Fibroblast of mammary gland (primary cell): ENCODE measurements at regions not wholly inside any gene's neighbourhood (a gene's known extent, or its start where the extent isn't known, plus 50 kb on each side); places are given as distances from the start of the nearest gene placed in this dataset.

ENCODE experiments used
- DNase-seq: peaks from one replicate; pipeline ENCODE4 v3.0.0-alpha.2; 2010; ENCODE audit warnings: low read depth
- H3K4me3 ChIP-seq: 2 replicates; pipeline ENCODE4 v1.5.1; 2011; ENCODE audit warnings: low read depth, mild to moderate bottlenecking, low read length, moderate library complexity; ENCODE audit not compliant: control insufficient read depth
- TF ChIP-seq, protein P1 (sequence below): conservative IDR thresholded peaks from 2 replicates; pipeline ENCODE4 v1.5.1; 2011; ENCODE audit warnings: low read depth, low read length, inconsistent platforms; ENCODE audit not compliant: control insufficient read depth, insufficient read depth

DNA sequence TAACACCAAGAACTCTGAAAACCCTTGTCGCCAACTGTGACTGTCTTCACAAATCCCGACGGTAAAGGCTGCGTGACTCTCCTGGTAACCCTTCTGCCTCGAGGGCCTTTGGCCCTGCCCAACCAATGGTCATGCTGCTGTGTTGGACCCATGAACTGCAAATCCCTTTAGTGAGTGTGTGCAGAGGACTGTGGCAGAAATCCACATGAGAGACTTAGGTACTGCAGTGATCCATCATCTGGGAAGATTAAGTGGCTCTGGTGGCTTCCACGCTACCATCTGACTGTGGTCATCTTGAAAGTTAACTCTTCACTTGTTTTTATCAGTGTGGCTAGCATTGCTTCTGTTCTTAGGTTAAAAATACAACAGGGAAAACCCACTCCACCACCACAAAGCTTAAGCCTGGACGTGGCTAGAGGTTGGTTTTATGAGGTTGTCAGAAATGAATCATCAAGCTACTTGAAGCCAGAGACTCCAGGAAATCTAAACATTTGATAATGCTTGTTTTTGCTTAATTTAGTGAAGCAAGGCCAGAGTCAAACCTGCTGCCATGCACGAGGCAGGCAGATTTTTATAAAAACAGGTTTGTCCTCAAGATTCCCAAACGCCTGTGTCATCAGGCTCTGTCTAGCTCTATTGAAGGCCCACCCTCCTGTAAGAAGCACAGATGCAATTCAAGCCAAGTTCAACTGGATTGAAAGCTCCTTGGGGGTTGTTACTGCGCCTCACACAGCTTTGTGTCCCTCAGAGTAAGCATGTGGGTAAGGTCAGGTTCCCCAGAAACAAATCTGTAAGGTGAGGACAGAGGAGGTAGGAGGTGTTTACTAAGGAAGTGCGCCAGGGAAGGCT, 52.7 kb upstream of the ERCC6L2 start:
- peak; percentile 87 for DNase-seq
- TF ChIP-seq, protein P1, sequence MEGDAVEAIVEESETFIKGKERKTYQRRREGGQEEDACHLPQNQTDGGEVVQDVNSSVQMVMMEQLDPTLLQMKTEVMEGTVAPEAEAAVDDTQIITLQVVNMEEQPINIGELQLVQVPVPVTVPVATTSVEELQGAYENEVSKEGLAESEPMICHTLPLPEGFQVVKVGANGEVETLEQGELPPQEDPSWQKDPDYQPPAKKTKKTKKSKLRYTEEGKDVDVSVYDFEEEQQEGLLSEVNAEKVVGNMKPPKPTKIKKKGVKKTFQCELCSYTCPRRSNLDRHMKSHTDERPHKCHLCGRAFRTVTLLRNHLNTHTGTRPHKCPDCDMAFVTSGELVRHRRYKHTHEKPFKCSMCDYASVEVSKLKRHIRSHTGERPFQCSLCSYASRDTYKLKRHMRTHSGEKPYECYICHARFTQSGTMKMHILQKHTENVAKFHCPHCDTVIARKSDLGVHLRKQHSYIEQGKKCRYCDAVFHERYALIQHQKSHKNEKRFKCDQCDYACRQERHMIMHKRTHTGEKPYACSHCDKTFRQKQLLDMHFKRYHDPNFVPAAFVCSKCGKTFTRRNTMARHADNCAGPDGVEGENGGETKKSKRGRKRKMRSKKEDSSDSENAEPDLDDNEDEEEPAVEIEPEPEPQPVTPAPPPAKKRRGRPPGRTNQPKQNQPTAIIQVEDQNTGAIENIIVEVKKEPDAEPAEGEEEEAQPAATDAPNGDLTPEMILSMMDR = no peak
- no peak overlapping the region for H3K4me3 ChIP-seq

DNA sequence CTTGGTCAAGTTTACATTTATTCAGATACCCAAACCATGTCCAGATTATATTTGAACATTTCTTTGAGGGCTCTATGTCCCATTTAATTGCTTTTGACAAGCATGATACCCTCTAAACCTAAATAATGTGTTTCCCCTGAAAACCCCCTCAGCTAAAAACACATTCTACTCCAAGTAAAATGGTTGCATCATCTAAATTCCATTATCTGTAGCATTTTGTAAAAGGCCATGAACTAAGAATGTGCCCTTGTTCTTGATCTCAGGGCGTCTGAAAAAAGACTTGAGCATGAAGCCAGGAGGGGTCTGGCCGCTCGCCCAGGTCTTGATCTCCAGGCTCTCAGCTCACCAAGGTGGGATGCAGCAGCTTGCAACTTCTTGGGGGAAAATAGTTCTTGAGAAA, 53.5 kb upstream of the ERCC6L2 start:
- TF ChIP-seq, protein P1 = no peak
- no peak overlapping the region for H3K4me3 ChIP-seq
- DNase-seq = no peak

DNA sequence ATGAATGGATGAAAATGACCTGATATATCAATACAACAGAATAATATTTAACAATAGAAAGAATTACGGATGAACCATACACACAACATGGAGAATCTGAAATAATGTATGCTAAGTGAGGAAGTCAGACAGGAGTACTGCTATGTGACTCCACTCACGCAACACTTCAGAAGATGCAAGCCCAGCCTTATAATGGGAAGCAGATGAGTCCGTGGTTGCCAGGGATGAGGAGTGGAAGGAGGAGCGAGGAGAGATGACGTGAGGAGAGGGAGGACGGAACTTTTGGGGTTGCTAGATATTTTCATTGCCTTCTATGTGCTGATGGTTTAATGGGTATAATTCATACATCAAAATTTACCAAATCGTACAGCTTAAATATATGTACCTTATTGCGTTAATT, 55.4 kb upstream of the ERCC6L2 start:
- DNase-seq = peak; percentile 82
- TF ChIP-seq, protein P1 = no peak
- no peak overlapping the region for H3K4me3 ChIP-seq

DNA sequence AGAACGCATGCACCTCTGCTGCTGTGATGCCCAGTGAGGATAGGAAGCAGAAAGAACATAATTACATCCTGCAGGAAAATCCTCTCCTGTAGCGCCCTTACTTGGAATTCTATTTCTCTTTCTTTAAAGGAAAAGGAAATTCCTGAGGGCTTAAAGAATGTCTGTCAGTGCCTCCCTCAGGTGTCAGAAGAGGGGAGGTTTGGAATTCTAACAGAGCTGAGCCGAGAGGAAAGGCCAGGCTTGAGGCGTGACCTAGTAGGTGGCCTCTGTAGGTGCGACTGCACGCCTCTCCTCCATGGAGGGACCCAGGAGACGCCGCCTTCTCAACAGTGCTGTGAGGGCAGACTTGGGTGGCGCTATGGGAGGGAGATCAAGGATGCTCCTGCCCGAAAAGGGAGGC, 55.9 kb upstream of the ERCC6L2 start:
- H3K4me3 ChIP-seq = no peak overlapping the region
- DNase-seq = no peak
- TF ChIP-seq, protein P1 = no peak

DNA sequence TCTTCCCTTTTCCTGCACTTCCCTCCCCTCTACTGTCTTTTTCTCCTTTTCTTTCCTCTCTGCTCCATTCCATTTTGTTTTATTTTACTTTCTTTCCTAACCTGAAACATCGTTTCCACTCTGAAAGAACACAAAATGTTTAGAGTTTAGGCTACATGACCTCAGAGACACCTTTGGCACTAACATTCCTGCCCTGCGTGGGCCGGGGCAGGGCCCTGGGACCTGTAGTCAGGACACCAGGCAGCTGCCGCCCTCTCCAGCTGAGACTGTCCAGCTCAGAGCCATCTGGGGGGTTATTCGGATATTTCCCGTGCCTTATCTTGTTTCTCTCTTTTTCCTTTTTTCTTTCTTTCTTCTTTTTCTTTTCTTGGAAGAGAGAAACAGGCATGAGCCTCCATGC, 58.3 kb upstream of the ERCC6L2 start:
- TF ChIP-seq, protein P1 = no peak

DNA sequence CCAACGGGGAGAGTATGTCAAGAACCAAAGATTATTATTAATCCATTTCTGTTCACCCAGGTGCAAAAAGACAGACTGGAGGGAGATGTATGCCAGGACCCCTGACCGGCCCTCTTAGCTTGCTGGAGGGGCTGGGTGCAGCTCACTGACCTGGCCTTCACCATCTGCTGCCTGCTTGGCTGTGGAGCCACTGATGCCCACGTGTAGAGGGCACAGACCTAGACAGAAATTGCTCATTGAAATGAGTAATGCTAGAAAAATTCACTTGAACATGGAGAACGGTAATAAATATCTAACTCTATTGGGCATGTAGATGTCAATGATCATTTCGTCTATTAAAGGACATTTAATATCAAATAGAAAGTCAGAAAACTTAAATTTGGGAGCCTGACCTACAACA, 58.8 kb upstream of the ERCC6L2 start:
- no peak overlapping the region for H3K4me3 ChIP-seq
- no peak for DNase-seq
- TF ChIP-seq, protein P1 = no peak

More for the DNA sequence above, 58.3 kb upstream of the ERCC6L2 start:
- no peak overlapping the region for H3K4me3 ChIP-seq
- DNase-seq = no peak
